ENCODE measurements at regions not wholly inside any gene's neighbourhood (a gene's known extent, or its start where the extent isn't known, plus 50 kb on each side); places are given as distances from the start of the nearest gene placed in this dataset.

DNA sequence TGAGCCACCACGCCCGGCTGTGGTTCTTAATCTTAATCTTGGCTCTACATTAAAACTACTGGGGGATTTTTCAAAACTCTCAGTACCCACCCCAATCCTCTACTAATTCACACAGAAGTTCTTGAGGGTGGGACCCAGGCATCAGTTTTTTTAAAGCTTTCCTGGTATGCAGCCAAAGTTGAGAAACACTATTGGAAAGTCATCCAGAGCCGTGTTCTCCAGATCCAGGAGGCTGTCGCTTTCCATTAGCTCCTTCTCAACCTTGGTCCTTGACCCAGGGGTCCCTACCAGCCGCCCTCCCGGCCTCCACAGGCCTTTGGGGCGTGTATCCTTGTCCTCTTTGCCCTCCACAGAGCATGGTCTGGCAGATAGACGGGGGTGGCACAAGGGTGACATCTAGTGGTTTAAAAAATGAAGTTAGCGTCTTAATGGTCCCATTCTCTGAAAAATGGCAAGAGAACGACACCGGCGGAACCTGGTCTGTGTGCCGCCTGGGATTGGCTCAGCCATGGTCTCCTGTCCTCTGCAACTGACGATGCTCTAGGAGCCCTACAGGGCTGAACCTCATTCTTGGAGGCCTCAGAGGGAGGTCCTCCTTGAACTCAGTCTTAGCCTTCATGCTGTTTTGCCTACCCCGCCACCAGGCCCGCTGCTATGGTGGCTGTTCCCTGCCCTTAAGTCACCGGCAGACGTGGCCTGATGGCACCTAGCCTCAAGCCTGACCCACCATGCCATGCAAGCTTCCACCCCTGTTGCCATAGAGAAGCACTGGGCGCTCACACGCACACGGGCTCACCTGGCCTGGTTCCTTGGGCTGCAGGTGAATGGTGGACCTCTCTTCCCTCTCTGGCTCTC lies 152.0 kb upstream of the SYN3 start:
- H3K36me3 ChIP-seq: no peaks in the 10 kb centered on the region
- no peak overlapping the region for H3K27ac ChIP-seq
- H3K4me3 ChIP-seq: no peak overlapping the region
- TF ChIP-seq POLR2AphosphoS5 (IDR thresholded peaks at IDR 0.05; ENCODE audit: insufficient read depth in 1 of 2, low read depth in 1 of 2): no peak
- TF ChIP-seq, protein P1, sequence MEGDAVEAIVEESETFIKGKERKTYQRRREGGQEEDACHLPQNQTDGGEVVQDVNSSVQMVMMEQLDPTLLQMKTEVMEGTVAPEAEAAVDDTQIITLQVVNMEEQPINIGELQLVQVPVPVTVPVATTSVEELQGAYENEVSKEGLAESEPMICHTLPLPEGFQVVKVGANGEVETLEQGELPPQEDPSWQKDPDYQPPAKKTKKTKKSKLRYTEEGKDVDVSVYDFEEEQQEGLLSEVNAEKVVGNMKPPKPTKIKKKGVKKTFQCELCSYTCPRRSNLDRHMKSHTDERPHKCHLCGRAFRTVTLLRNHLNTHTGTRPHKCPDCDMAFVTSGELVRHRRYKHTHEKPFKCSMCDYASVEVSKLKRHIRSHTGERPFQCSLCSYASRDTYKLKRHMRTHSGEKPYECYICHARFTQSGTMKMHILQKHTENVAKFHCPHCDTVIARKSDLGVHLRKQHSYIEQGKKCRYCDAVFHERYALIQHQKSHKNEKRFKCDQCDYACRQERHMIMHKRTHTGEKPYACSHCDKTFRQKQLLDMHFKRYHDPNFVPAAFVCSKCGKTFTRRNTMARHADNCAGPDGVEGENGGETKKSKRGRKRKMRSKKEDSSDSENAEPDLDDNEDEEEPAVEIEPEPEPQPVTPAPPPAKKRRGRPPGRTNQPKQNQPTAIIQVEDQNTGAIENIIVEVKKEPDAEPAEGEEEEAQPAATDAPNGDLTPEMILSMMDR (IDR thresholded peaks at IDR 0.05): no peak
- no peak for TF ChIP-seq POLR2A (IDR thresholded peaks at IDR 0.05)
- no peaks in the 10 kb centered on the region for H3K27me3 ChIP-seq
- H3K9me3 ChIP-seq: no peaks in the 10 kb centered on the region
- H3K4me1 ChIP-seq: no peaks in the 10 kb centered on the region
- intact Hi-C loops (cut with DNase I): loop anchor here (10.0 kb wide), 1 partner anchor 195 kb away; no protein-coding TSS in a partner anchor
- no peak for DNase-seq (ENCODE audit: extremely low spot score in 2 of 2)

DNA sequence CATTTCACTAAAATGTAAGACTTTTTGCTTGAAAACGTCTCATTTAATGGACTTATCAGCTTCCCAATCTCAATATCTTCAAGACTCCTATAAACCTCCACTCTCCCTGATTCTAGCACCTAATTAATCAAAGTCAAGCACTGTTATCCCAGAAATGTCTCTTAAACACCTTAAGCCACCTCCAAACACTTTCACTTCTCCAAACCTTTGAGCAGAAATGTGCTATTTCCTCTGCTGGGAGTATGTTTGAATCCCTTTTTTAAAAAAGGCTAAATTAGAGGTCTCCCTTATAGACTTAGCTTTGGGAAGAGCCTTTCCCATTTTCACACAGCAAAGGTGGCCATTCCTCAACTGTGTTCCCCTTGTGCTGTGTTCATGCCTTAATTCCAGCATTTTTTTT lies 146.2 kb upstream of the SYN3 start:
- Histone ChIP-seq H3K27me3 (no peaks in the 10 kb centered on the region), H3K4me3 (no peak overlapping the region), H3K27ac (no peak overlapping the region), H3K36me3 (no peaks in the 10 kb centered on the region), H3K9me3 (no peaks in the 10 kb centered on the region), H3K4me1 (no peaks in the 10 kb centered on the region)
- TF ChIP-seq POLR2A (IDR thresholded peaks at IDR 0.05) (no peak), POLR2AphosphoS5 (IDR thresholded peaks at IDR 0.05; ENCODE audit: insufficient read depth in 1 of 2, low read depth in 1 of 2) (no peak)
- TF ChIP-seq, protein P1 (IDR thresholded peaks at IDR 0.05): no peak
- DNase-seq (ENCODE audit: extremely low spot score in 2 of 2): no peak
- intact Hi-C loops (cut with DNase I): no loop called here

DNA sequence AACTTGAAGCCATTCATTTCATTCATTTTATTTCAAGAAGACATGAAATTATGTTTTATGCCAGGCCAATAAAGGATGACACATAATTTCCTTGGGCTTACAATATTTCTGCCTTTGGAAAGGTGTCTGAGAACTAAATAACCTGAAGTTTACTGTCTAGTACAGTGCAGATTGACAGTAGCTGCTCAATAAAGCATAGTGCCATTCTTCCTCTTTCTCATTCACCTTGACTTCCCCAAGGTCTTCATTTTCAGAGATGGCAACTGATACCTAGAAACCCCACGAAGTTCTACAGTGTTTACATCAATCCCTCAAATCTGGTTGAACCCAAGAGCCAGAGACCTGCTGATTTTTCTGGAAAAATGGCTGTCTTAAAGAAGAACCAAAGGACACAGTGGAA lies 144.3 kb upstream of the SYN3 start:
- Histone ChIP-seq H3K4me3 (no peak overlapping the region), H3K9me3 (no peaks in the 10 kb centered on the region), H3K36me3 (no peaks in the 10 kb centered on the region), H3K27me3 (no peaks in the 10 kb centered on the region), H3K27ac (no peak overlapping the region), H3K4me1 (no peaks in the 10 kb centered on the region)
- TF ChIP-seq POLR2A (IDR thresholded peaks at IDR 0.05) (no peak), POLR2AphosphoS5 (IDR thresholded peaks at IDR 0.05; ENCODE audit: insufficient read depth in 1 of 2, low read depth in 1 of 2) (no peak)
- TF ChIP-seq, protein P1 (IDR thresholded peaks at IDR 0.05): no peak
- no peak for DNase-seq (ENCODE audit: extremely low spot score in 2 of 2)
- intact Hi-C loops (cut with DNase I): no loop called here

DNA sequence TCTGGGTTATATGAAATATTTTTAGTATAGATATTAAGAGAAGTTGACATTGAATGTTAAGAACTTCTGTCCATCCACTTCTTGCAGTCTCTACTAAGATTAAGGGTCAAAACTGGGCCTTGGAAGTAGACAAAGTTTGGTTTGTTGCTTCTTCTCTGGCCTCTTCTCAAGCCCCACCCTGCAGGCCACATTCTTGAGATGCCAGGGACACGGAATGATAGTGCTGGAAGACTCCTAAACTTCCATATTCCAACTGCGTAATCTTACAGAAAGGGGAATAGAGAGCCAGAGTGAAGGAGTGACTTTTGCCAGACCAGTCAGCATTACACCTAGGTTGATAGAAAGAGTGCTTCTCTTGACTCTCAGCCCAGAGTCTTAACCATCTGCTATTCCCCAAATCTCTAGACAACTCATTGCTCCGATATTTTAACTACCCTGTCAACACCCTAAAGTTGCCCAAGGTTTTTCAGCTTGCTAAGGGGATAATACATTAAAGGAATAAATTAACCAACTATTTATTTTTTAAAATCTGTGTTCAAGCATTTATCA lies 136.4 kb upstream of the SYN3 start:
- H3K4me1 ChIP-seq: no peaks in the 10 kb centered on the region
- H3K9me3 ChIP-seq: no peaks in the 10 kb centered on the region
- H3K27me3 ChIP-seq: no peaks in the 10 kb centered on the region
- no peak for DNase-seq (ENCODE audit: extremely low spot score in 2 of 2)
- TF ChIP-seq POLR2AphosphoS5 (IDR thresholded peaks at IDR 0.05; ENCODE audit: insufficient read depth in 1 of 2, low read depth in 1 of 2) (no peak), POLR2A (IDR thresholded peaks at IDR 0.05) (no peak)
- TF ChIP-seq, protein P1 (IDR thresholded peaks at IDR 0.05): no peak
- intact Hi-C loops (cut with DNase I): no loop called here
- no peaks in the 10 kb centered on the region for H3K36me3 ChIP-seq
- no peak overlapping the region for H3K4me3 ChIP-seq
- H3K27ac ChIP-seq: no peak overlapping the region

DNA sequence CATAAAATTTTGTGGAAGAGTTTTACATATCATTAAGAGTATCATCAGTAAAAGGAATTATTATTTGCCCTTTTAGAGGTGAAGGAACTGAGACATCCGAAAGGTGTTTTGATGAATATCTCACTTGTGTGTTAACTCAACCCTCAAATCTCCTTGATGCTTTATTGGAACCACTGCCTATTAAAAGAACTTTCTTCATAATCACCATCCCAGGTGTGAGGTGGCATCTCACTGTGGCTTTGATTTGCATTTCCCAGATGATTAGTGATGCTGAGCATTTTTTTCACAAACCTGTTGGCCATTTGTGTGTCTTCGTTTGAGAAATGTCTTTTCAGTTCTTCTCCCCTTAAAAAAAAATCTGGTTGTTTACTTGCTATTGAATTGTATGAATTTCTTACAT lies 134.0 kb upstream of the SYN3 start:
- H3K27ac ChIP-seq: no peak overlapping the region
- intact Hi-C loops (cut with DNase I): no loop called here
- no peak overlapping the region for H3K4me3 ChIP-seq
- TF ChIP-seq POLR2AphosphoS5 (IDR thresholded peaks at IDR 0.05; ENCODE audit: insufficient read depth in 1 of 2, low read depth in 1 of 2) (no peak), POLR2A (IDR thresholded peaks at IDR 0.05) (no peak)
- TF ChIP-seq, protein P1 (IDR thresholded peaks at IDR 0.05): no peak
- no peak for DNase-seq (ENCODE audit: extremely low spot score in 2 of 2)
- H3K36me3 ChIP-seq: no peaks in the 10 kb centered on the region
- no peaks in the 10 kb centered on the region for H3K27me3 ChIP-seq
- H3K4me1 ChIP-seq: no peaks in the 10 kb centered on the region
- no peaks in the 10 kb centered on the region for H3K9me3 ChIP-seq

All from vagina (tissue), 2 donors.